CD14-positive monocyte (primary cell): ENCODE measurements at regions not wholly inside any gene's neighbourhood (a gene's known extent, or its start where the extent isn't known, plus 50 kb on each side); places are given as distances from the start of the nearest gene placed in this dataset.

ENCODE experiments used
- DNase-seq, 3 donors: peaks; one replicate each; pipeline ENCODE4 v3.0.0-alpha.2; 2011 to 2022
- H2AFZ ChIP-seq: 2 replicates; pipeline ENCODE4 v1.6.0; 2012; ENCODE audit warnings: mild to moderate bottlenecking, low read depth, low read length, inconsistent platforms; ENCODE audit not compliant: insufficient read depth, poor library complexity, severe bottlenecking
- H3K27ac ChIP-seq, 2 donors: 1 replicate in 1 of 2; 2 replicates in 1 of 2; pipeline ENCODE4 v1.5.1; 2012 to 2013; ENCODE audit warnings: low read length in 2 of 2, control low read depth in 1 of 2, inconsistent platforms in 1 of 2, low read depth in 1 of 2, mild to moderate bottlenecking in 1 of 2
- H3K27me3 ChIP-seq, 2 donors: one replicate each; pipeline versions ENCODE4 v1.6.0 to v1.6.1; 2011 to 2013; ENCODE audit warnings: low read length in 2 of 2; ENCODE audit not compliant: control insufficient read depth in 2 of 2, insufficient read depth in 2 of 2
- H3K36me3 ChIP-seq, 2 donors: replicated peaks in 1 of 2; 1 replicate in 1 of 2; 2 replicates in 1 of 2; pipeline versions ENCODE4 v1.5.1 to v1.6.1; 2012 to 2013; ENCODE audit warnings: low read length in 2 of 2, control low read depth in 1 of 2, inconsistent platforms in 1 of 2, mild to moderate bottlenecking in 1 of 2; ENCODE audit not compliant: insufficient read depth in 2 of 2, control insufficient read depth in 1 of 2
- H3K4me1 ChIP-seq, 2 donors: 1 replicate in 1 of 2; 2 replicates in 1 of 2; pipeline versions ENCODE4 v1.5.1 to v1.6.1; 2012 to 2013; ENCODE audit warnings: low read length in 2 of 2, control low read depth in 1 of 2, inconsistent platforms in 1 of 2, mild to moderate bottlenecking in 1 of 2, moderate library complexity in 1 of 2; ENCODE audit not compliant: insufficient read depth in 2 of 2, control insufficient read depth in 1 of 2
- H3K4me2 ChIP-seq: replicated peaks from 2 replicates; pipeline ENCODE3; 2012; ENCODE audit warnings: low read length, moderate library complexity, mild to moderate bottlenecking; ENCODE audit not compliant: poor library complexity, severe bottlenecking; ENCODE audit errors: extremely low read depth
- H3K4me3 ChIP-seq, 3 experiments: fragments of 200-600 bp in 1 of 3; sonication (generic) in 1 of 3; replicated peaks in 1 of 3; 1 replicate in 2 of 3; 2 replicates in 1 of 3; pipeline ENCODE4 v1.5.1; 2011 to 2013; ENCODE audit warnings: low read length in 3 of 3, mild to moderate bottlenecking in 3 of 3, control low read depth in 2 of 3, low read depth in 2 of 3, inconsistent platforms in 1 of 3, moderate library complexity in 1 of 3
- H3K79me2 ChIP-seq: 2 replicates; pipeline ENCODE4 v1.6.0; 2012; ENCODE audit warnings: mild to moderate bottlenecking, control low read depth, inconsistent platforms, low read length, moderate library complexity; ENCODE audit not compliant: insufficient read depth
- H3K9ac ChIP-seq: 2 replicates; pipeline ENCODE4 v1.6.0; 2017; ENCODE audit warnings: low read length, mild to moderate bottlenecking; ENCODE audit not compliant: insufficient read depth, poor library complexity, severe bottlenecking
- H3K9me3 ChIP-seq, 2 donors: replicated peaks in 1 of 2; 1 replicate in 1 of 2; 2 replicates in 1 of 2; pipeline versions ENCODE4 v1.5.1 to v1.6.1; 2012 to 2013; ENCODE audit warnings: low read length in 2 of 2, control low read depth in 1 of 2; ENCODE audit not compliant: control insufficient read depth in 1 of 2, insufficient read depth in 1 of 2
- H4K20me1 ChIP-seq: 2 replicates; pipeline ENCODE4 v1.6.0; 2012; ENCODE audit warnings: mild to moderate bottlenecking, low read length, control low read depth, moderate library complexity; ENCODE audit not compliant: insufficient read depth
- H3K27ac Mint-ChIP-seq, 7 donors: one replicate each; pipeline ENCODE4 v1.8.0; 2020; ENCODE audit warnings: mild to moderate bottlenecking in 7 of 7, mixed read lengths in 7 of 7, moderate library complexity in 6 of 7, inconsistent platforms in 2 of 7
- H3K27me3 Mint-ChIP-seq, 3 donors: one replicate each; pipeline ENCODE4 v1.8.0; 2021 to 2022; ENCODE audit warnings: low read depth in 3 of 3, mild to moderate bottlenecking in 3 of 3, mixed read lengths in 3 of 3, moderate library complexity in 3 of 3, inconsistent platforms in 1 of 3
- H3K36me3 Mint-ChIP-seq, 2 donors: one replicate each; pipeline ENCODE4 v1.8.0; 2020; ENCODE audit warnings: mixed read lengths in 2 of 2, inconsistent platforms in 1 of 2, mild to moderate bottlenecking in 1 of 2
- H3K4me1 Mint-ChIP-seq: one replicate; pipeline ENCODE4 v1.8.0; 2020; ENCODE audit warnings: mild to moderate bottlenecking, mixed read lengths
- H3K4me3 Mint-ChIP-seq, 2 donors: one replicate each; pipeline ENCODE4 v1.8.0; 2020; ENCODE audit warnings: mild to moderate bottlenecking in 2 of 2, mixed read lengths in 2 of 2, moderate library complexity in 1 of 2
- H3K9me3 Mint-ChIP-seq, 7 donors: one replicate each; pipeline ENCODE4 v1.8.0; 2020 to 2022; ENCODE audit warnings: mixed read lengths in 7 of 7, mild to moderate bottlenecking in 6 of 7, moderate library complexity in 6 of 7, inconsistent platforms in 2 of 7
- WGBS: methylation state at CpG from one replicate; pipeline ENCODE4 v1.1.5; 2013; ENCODE audit warnings: missing lambda C conversion rate; ENCODE audit not compliant: insufficient coverage; 5-methylcytosine and 5-hydroxymethylcytosine counted together
- intact Hi-C, 2 donors: fragments of 100-400 bp; cut with micrococcal nuclease; formaldehyde crosslinking; loops; one replicate each; pipeline versions ENCODE4 v1.15.0 to v1.15.1; 2023
- TF ChIP-seq, protein P1 (sequence below): fragments of 200-600 bp; IDR thresholded peaks from one replicate; pipeline ENCODE4 v1.8.0; 2022; ENCODE audit warnings: antibody characterized with exemption, mild to moderate bottlenecking

DNA sequence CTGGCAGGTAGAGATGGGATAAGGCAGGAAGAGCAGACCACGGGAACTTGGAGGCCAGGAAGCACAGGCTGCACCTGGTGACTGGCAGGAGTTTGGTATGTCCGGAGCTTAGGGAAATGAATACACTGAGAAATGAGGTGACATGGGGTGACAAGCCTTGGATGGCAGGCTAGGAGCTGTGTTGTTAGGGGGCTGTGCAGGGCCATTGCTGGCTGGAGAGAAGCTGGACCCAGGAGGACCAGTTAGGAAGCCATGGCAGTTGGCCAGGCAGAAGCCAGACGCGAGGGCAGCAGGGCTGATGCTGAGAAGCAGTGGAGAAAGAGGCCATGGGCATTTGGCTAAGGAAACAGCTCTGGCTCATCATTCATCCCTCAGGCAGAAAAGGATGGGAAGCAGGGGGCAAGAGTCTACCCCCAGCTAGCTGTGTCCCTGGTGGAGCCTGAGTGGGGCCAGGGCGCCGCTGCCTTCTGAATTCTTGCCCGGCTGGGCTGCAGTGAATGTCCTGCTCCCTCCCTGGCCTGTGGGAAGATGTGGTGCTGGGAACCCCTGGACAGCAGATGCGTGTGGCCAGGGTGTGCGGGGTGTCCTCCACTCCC, 255.8 kb downstream of the FAM43A start:
- DNase-seq, result no peak
- Mint-ChIP-seq H3K4me1 (peaks cover 58% of the 10 kb centered on the region), H3K4me3 (no peak overlapping the region), H3K36me3 (peaks cover 0 to 7% of the 10 kb centered on the region in 2 donors), H3K9me3 (peaks cover 0 to 5% (median 0%) of the 10 kb centered on the region in 7 donors), H3K27ac (peak overlapping the region in 1 of 7 donors; percentile 2), H3K27me3 (peaks cover 0 to 4% (median 1%) of the 10 kb centered on the region in 3 donors)
- no peaks in the 10 kb centered on the region for H3K27me3 ChIP-seq
- no peaks in the 10 kb centered on the region for H3K36me3 ChIP-seq
- H2AFZ ChIP-seq, result no peak overlapping the region
- TF ChIP-seq, protein P1, sequence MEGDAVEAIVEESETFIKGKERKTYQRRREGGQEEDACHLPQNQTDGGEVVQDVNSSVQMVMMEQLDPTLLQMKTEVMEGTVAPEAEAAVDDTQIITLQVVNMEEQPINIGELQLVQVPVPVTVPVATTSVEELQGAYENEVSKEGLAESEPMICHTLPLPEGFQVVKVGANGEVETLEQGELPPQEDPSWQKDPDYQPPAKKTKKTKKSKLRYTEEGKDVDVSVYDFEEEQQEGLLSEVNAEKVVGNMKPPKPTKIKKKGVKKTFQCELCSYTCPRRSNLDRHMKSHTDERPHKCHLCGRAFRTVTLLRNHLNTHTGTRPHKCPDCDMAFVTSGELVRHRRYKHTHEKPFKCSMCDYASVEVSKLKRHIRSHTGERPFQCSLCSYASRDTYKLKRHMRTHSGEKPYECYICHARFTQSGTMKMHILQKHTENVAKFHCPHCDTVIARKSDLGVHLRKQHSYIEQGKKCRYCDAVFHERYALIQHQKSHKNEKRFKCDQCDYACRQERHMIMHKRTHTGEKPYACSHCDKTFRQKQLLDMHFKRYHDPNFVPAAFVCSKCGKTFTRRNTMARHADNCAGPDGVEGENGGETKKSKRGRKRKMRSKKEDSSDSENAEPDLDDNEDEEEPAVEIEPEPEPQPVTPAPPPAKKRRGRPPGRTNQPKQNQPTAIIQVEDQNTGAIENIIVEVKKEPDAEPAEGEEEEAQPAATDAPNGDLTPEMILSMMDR, result no peak
- no peaks in the 10 kb centered on the region for H3K9me3 ChIP-seq
- no peaks in the 10 kb centered on the region for H4K20me1 ChIP-seq
- peak overlapping the region in 1 of 3 experiments; percentile 25 for H3K4me3 ChIP-seq
- H3K4me1 ChIP-seq, result peaks cover 48 to 59% of the 10 kb centered on the region in 2 donors
- peak overlapping the region in 1 of 2 donors; percentile 74 for H3K27ac ChIP-seq
- H3K79me2 ChIP-seq, result no peaks in the 10 kb centered on the region
- intact Hi-C loops, result loop anchor here in 1 of 2 donors (10.0 kb wide), 1 partner anchor 167 kb away; no protein-coding TSS in a partner anchor
- 97% methylated on average over 2 of the region's 9 CpGs for WGBS
- H3K9ac ChIP-seq, result no peak overlapping the region
- H3K4me2 ChIP-seq, result no peak overlapping the region

DNA sequence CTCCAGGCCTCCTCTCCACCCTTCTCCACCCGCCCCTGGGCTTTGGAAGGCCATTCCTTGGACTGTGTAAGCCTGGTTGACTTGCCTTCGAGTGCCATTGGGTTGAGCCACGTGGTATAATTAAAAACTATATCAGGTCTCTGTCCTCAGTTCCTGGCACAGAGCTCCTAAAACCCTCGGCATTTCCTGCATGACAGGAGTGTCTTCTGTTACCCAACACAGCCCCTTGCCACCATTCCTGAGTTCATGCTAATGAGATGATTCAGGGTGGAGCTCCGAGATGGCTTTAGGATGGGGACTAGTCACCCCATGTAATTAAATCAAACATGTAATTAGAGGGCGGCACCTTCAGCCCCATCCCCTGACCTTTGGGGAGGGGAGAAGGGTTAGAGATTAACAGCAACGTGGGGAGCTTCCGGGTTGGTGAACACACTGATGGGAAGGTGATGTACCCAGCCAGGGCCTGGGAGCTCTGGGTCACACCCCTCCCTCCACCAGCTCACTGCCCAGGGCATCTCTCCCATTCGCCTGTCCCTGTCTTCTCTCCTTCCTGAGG, 256.4 kb downstream of the FAM43A start:
- no peaks in the 10 kb centered on the region for H3K27me3 ChIP-seq
- peaks cover 58% of the 10 kb centered on the region for H3K4me1 Mint-ChIP-seq
- peaks cover 0 to 5% (median 0%) of the 10 kb centered on the region in 7 donors for H3K9me3 Mint-ChIP-seq
- H2AFZ ChIP-seq, result no peak overlapping the region
- TF ChIP-seq, protein P1, result no peak
- peak overlapping the region in 1 of 3 experiments; percentile 25 for H3K4me3 ChIP-seq
- H3K36me3 ChIP-seq, result no peaks in the 10 kb centered on the region
- peaks cover 0 to 7% of the 10 kb centered on the region in 2 donors for H3K36me3 Mint-ChIP-seq
- intact Hi-C loops, result loop anchor here in 1 of 2 donors (10.0 kb wide), 1 partner anchor 167 kb away; no protein-coding TSS in a partner anchor
- H3K9ac ChIP-seq, result no peak overlapping the region
- 80% methylated on average over 3 of the region's 9 CpGs for WGBS
- peak overlapping the region; percentile 34 for H3K4me2 ChIP-seq
- peak in 2 of 3 donors; percentile 30 to 54 for DNase-seq
- peaks cover 48 to 59% of the 10 kb centered on the region in 2 donors for H3K4me1 ChIP-seq
- peaks cover 0 to 4% (median 1%) of the 10 kb centered on the region in 3 donors for H3K27me3 Mint-ChIP-seq
- H3K9me3 ChIP-seq, result no peaks in the 10 kb centered on the region
- peak overlapping the region; percentile 70 to 74 for H3K27ac ChIP-seq
- no peaks in the 10 kb centered on the region for H3K79me2 ChIP-seq
- no peaks in the 10 kb centered on the region for H4K20me1 ChIP-seq
- peak overlapping the region; percentile 86 to 96 (median 92) for H3K27ac Mint-ChIP-seq
- H3K4me3 Mint-ChIP-seq, result peak overlapping the region in 1 of 2 donors; percentile 63
